ENCODE measurements at regions not wholly inside any gene's neighbourhood (a gene's known extent, or its start where the extent isn't known, plus 50 kb on each side); places are given as distances from the start of the nearest gene placed in this dataset.

- intact Hi-C loops (cut with micrococcal nuclease): no loop called here
- peaks cover 11 to 13% of the 10 kb centered on the region in 2 donors for H3K9me3 Mint-ChIP-seq
- no peak for ATAC-seq
- Histone ChIP-seq H3K27me3 (ENCODE audit: control insufficient read depth, insufficient read depth, low read length) (no peaks in the 10 kb centered on the region), H3K36me3 (ENCODE audit: control insufficient read depth, insufficient read depth, low read length) (no peaks in the 10 kb centered on the region), H3K4me3 (ENCODE audit: low read length) (no peak overlapping the region), H3K9me3 (ENCODE audit: control insufficient read depth, insufficient read depth, low read length) (peaks cover 2% of the 10 kb centered on the region), H3K4me1 (ENCODE audit: control insufficient read depth, insufficient read depth, low read length) (no peaks in the 10 kb centered on the region), H3K27ac (ENCODE audit: low read length) (no peak overlapping the region)
- no peak for DNase-seq
- no peaks in the 10 kb centered on the region for H3K27me3 Mint-ChIP-seq (ENCODE audit: low read depth in 2 of 2)
- H3K4me3 Mint-ChIP-seq: no peak overlapping the region
- H3K4me1 Mint-ChIP-seq: no peaks in the 10 kb centered on the region
- H3K36me3 Mint-ChIP-seq: no peaks in the 10 kb centered on the region
- no peak overlapping the region for H3K27ac Mint-ChIP-seq
- TF ChIP-seq CTCF (IDR thresholded peaks at IDR 0.05): no peak
Observed at GRCh38 chr13:69288026-69288425, 819.6 kb upstream of the ATXN8OS start.

GRCh38 chr13:69287050-69287698, 820.5 kb upstream of the ATXN8OS start:
- Mint-ChIP-seq H3K27ac (no peak overlapping the region), H3K4me3 (no peak overlapping the region), H3K4me1 (no peaks in the 10 kb centered on the region), H3K36me3 (no peaks in the 10 kb centered on the region), H3K27me3 (ENCODE audit: low read depth in 2 of 2) (no peaks in the 10 kb centered on the region), H3K9me3 (peaks cover 16 to 17% of the 10 kb centered on the region in 2 donors)
- DNase-seq (no peak), ATAC-seq (no peak)
- peaks cover 2% of the 10 kb centered on the region for H3K9me3 ChIP-seq (ENCODE audit: control insufficient read depth, insufficient read depth, low read length)
- no peaks in the 10 kb centered on the region for H3K36me3 ChIP-seq (ENCODE audit: control insufficient read depth, insufficient read depth, low read length)
- H3K27ac ChIP-seq (ENCODE audit: low read length): no peak overlapping the region
- H3K4me1 ChIP-seq (ENCODE audit: control insufficient read depth, insufficient read depth, low read length): no peaks in the 10 kb centered on the region
- no peak for TF ChIP-seq CTCF (IDR thresholded peaks at IDR 0.05)
- no peaks in the 10 kb centered on the region for H3K27me3 ChIP-seq (ENCODE audit: control insufficient read depth, insufficient read depth, low read length)
- 77% methylated on average over 8 of the region's 8 CpGs for WGBS (ENCODE audit: insufficient coverage)
- no peak overlapping the region for H3K4me3 ChIP-seq (ENCODE audit: low read length)
- intact Hi-C loops (cut with micrococcal nuclease): no loop called here

- Histone ChIP-seq H3K4me3 (ENCODE audit: low read length) (no peak overlapping the region), H3K9me3 (ENCODE audit: control insufficient read depth, insufficient read depth, low read length) (peaks cover 2% of the 10 kb centered on the region), H3K4me1 (ENCODE audit: control insufficient read depth, insufficient read depth, low read length) (no peaks in the 10 kb centered on the region), H3K27me3 (ENCODE audit: control insufficient read depth, insufficient read depth, low read length) (no peaks in the 10 kb centered on the region), H3K36me3 (ENCODE audit: control insufficient read depth, insufficient read depth, low read length) (no peaks in the 10 kb centered on the region), H3K27ac (ENCODE audit: low read length) (no peak overlapping the region)
- Mint-ChIP-seq H3K27ac (no peak overlapping the region), H3K4me3 (no peak overlapping the region), H3K9me3 (peaks cover 14 to 24% of the 10 kb centered on the region in 2 donors), H3K27me3 (ENCODE audit: low read depth in 2 of 2) (no peaks in the 10 kb centered on the region), H3K4me1 (no peaks in the 10 kb centered on the region), H3K36me3 (no peaks in the 10 kb centered on the region)
- DNase-seq: no peak
- ATAC-seq: no peak
- WGBS (ENCODE audit: insufficient coverage): 86% methylated on average over 1 of the region's 2 CpGs
- TF ChIP-seq CTCF (IDR thresholded peaks at IDR 0.05): no peak
- intact Hi-C loops (cut with micrococcal nuclease): no loop called here
Observed at GRCh38 chr13:69283837-69284236, 823.8 kb upstream of the ATXN8OS start.

- H3K4me1 ChIP-seq (ENCODE audit: control insufficient read depth, insufficient read depth, low read length): no peaks in the 10 kb centered on the region
- Mint-ChIP-seq H3K4me1 (no peaks in the 10 kb centered on the region), H3K36me3 (no peaks in the 10 kb centered on the region), H3K27me3 (ENCODE audit: low read depth in 2 of 2) (no peaks in the 10 kb centered on the region), H3K4me3 (no peak overlapping the region), H3K9me3 (peaks cover 12 to 20% of the 10 kb centered on the region in 2 donors), H3K27ac (no peak overlapping the region)
- ATAC-seq (no peak), DNase-seq (no peak)
- no peak overlapping the region for H3K27ac ChIP-seq (ENCODE audit: low read length)
- H3K27me3 ChIP-seq (ENCODE audit: control insufficient read depth, insufficient read depth, low read length): no peaks in the 10 kb centered on the region
- no CpG with 5 or more reads among the region's 1 CpG for WGBS (ENCODE audit: insufficient coverage)
- H3K4me3 ChIP-seq (ENCODE audit: low read length): no peak overlapping the region
- intact Hi-C loops (cut with micrococcal nuclease): no loop called here
- no peak for TF ChIP-seq CTCF (IDR thresholded peaks at IDR 0.05)
- peaks cover 2% of the 10 kb centered on the region for H3K9me3 ChIP-seq (ENCODE audit: control insufficient read depth, insufficient read depth, low read length)
- H3K36me3 ChIP-seq (ENCODE audit: control insufficient read depth, insufficient read depth, low read length): no peaks in the 10 kb centered on the region
Observed at GRCh38 chr13:69283301-69283700, 824.3 kb upstream of the ATXN8OS start.

Measured in natural killer cell (primary cell).